Suppressor macrophage treated with lipopolysaccharide for 1 hour (primary cell): ENCODE measurements at regions not wholly inside any gene's neighbourhood (a gene's known extent, or its start where the extent isn't known, plus 50 kb on each side); places are given as distances from the start of the nearest gene placed in this dataset.
"Not testable (repeated sequence)": the region's sequence is repeated elsewhere in the genome, so short reads cannot be mapped to it uniquely, and the experiment has no call there.

Source experiments
- DNase-seq, 3 donors: peaks; one replicate each; pipeline ENCODE4 v3.0.0-alpha.2; 2020 to 2022

DNA sequence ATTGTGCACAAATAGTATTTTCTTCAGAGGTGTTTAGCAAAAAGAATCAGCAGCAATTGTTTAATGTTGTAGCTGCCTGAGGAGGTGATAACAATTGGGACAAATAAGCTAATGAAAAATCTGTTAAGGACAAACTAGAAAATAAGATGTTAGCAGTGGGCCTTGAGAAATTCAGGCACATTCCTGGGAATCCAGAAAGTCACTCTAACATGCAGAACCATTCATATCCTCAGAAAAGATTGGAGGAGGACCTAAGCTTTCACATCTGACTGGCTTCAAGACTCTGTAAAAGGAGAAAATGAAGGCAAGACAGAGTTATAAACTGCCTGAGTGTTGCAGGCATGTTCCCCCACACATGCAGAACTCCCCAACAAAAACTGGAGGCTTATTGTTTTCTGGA, 353.5 kb upstream of the RGPD4 start:
- DNase-seq, result no peak

DNA sequence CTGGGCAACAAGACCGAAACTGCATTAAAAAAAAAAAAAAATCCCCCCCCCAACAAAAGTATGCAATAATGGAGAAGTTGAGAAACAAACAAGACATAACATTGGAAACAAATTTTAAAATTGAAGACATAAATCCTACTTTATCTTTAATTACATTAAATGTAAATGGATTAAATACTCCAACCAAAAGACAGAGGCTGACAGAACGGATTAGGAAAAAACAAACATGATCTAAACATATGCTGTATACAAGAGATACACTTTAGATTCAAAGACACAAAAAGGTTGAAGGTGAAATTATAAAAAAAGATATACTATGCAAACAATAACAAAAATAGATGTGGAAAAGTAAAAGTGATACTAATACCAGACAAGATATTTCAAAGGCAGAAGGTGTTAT, 350.8 kb upstream of the RGPD4 start:
- DNase-seq, result no peak

DNA sequence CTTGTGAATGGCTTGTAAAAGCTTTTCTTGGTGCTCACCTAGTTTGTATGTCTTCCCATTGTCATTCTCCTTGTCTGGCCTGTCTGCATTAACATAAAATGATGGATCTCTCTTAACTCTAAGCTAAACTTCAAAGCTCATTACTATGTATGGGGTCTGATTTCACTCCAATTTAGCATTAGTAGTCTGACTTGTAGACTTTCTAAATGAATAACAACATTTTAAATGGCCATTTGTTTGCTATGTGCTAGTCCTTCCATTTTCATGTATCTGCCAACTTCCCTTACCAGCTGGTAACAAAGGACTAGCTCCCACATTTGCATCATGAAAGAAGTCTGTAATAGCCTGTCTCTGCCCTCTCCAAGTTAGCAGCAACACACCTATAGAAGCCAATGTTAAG, 324.2 kb upstream of the RGPD4 start:
- no peak for DNase-seq

DNA sequence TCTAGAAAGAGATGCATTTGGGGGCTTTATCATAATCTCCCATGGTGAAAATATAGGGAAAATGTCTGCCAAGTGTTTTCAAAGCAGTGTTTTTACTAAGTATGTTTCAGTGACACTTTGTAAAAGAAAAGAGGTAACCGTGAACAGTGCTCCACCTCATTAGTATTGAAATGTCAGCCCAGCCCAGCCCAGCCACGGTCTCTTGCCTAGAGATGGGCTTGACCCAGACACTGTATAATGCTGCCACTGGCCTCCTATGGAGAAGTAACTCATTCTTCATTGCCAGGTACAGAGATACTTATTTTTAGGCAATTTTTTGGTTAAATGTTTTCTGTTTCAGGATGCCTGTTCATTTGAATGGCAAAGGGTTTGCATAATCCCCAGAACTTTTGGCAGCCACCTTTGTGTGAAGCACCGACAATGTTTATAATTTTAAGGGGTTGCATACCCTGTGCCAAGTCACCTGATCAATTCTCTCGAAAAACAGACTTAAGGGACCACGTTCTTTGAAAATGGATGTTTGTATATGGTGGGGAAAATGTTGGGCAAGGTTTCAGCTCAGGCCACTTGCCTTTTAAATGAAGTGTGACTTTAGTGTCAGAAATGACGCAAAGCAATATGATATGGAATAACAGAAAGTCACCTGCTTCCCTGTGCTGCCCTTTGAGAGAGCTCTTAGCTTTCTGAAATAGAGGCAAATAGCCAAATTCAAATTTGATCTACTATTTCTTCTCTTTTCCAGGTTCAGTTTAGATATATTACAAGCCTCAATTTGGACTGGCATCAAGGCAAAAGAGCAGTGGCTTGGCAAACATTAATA, 314.5 kb upstream of the RGPD4 start:
- DNase-seq, result no peak

DNA sequence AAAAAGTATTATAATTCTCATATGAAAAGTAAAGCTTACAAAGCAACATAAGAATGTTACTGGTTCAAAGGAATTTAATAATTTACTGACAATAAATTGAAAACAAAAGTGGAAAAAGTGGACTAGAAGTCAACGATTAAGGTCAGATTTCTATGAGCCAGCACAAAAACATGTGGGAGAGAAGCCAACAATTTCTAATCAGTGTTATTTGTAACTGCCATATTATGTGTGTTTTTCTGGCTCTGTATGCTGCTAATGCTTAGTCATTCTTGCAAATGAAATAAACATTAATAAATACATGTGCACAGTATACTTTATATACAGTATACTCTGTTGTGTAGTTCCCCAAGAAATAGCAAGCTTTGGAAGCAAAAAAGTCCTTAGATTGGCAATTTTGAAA, 301.3 kb upstream of the RGPD4 start:
- DNase-seq, result no peak

DNA sequence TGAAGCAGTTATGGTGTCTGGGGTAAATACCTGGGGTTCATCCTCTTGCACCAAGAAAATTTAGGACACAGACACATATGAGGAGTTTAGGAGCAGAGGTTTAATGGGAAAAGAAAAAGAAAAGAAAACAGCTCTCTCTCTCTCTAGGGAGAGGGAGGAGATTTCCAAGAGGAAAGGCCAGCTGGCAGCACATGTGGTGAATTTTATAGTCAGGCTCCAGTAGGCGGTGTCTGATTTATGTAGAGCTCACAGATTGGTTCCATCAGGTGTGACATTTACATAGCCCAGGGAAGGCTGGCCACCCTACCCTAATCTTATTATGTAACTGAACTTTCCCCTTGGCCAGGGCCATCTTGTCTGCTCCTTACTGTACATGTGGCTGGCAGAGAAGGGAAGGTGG, 297.5 kb upstream of the RGPD4 start:
- no peak for DNase-seq

DNA sequence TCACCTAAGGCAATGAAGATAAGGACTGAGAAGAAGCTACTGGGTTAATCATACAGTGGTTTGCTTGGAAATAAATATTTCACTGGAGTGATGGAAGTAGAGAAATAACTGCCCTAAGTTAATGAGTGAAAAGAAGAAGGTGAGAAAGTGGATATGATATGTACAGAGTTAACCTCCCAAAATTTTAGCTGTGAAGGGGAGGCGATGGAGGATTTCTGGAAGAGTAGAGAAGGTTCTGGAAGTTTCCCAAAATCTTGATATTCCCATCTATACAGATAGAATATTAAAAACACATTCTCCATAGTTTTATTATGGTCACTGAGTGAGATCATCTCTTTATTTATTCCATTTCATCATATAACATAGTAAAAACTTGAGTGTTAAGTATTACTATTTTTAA, 296.6 kb upstream of the RGPD4 start:
- no peak for DNase-seq

DNA sequence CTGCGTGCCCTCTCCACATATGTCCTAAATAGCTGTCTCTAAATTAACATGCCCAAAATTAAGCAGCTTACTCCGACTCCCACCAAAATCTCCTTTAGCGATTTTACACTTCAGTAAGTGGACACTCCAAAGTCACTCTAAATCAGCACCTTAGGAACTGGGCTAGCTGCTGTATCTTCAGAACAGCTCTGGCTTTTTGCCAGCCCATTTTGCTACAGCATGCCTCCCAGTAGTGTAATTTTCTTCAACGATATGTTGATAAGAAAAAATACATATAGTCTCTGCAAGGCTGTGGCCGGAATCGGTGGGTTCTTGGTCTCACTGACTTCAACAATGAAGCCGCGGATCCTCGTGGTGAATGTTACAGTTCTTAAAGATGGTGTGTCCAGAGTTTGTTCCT, 291.8 kb upstream of the RGPD4 start:
- no peak for DNase-seq

DNA sequence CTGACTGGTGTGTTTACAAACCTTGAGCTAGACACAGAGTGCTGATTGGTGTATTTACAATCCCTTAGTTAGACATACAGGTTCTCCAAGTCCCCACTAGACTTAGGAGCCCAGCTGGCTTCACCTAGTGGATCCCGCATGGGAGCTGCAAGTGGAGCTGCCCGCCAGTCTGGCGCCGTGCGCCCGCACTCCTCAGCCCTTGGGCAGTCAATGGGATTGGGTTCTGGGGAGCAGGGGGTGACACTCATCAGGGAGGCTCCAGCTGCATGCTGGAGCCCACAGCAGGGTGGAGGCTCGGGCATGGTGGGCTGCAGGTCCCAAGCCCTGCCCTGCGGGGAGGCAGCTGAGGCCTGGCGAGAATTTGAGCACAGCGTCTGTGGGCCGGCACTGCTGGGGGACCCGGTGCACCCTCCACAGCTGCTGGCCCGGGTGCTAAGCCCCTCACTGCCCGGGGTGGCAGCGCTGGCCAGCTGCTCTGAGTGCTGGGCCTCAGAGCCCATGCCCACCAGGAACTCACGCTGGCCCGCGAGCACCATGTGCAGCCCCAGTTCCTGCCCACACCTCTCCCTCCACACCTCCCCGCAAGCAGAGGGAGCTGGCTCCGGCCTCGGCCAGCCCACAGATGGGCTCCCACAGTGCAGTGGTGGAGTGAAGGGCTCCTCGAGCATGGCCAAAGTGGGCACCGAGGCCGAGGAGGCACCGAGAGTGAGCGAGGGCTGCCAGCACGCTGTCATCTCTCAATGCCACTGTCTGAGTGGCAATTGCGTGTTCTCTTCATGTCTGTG, 290.6 kb upstream of the RGPD4 start:
- DNase-seq, result not testable (repeated sequence)

DNA sequence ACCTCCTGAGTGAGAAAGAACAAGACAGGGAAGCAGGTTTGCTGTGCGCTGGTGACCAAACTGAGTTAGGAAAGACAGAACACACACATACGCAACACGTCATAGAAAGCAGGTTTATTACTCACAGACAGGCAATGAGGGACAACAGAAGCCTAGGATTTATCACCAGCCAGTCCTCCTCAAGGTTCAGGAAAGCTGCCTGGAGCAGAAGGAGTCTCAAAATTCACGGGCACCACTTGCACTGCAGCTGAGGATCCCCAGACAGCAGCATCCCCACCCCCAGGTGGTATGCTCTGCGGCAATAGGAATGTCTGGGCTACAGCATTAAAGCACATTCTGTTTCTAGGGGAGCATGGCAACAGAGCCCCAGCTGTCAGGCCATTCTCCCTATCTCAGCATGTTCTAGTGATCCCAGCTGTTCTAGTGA, 284.4 kb upstream of the RGPD4 start:
- DNase-seq, result no peak

DNA sequence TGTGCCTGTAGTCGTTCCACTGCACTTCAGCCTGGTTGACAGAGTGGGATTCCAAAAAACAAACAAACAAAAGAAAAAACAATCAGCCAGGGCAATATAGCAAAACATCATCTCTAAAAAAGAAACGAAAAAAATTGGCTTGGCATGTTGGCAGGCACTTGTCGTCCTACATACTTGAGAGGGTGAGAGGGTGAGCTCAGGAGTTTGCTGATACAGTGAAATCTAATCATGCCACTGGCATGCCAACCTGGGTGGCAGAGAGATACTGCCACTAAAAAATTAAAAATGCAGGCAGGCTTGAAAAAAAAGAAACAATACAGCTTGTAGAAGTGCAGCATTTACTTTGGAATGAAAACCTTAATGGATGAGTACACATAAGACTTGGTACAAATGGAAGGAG, 282.9 kb upstream of the RGPD4 start:
- DNase-seq, result no peak

DNA sequence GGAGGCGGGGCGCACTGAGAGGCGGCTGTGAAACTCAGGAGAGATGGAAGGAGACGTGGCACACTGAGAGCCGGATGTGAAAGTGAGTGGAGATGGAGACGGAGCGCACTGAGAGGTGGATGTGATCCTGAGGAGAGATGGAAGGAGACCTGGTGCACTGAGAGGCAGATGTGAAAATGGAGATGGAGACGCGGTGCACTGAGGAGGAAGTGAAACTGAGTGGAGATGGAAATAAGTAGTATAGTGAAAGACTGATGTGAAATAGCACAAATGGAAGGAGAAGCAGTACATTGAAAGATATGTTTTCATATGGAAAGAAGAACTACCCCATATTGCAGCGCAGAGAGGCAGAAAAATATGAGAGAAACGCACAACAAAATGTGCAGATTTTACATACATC, 281.6 kb upstream of the RGPD4 start:
- DNase-seq, result no peak

DNA sequence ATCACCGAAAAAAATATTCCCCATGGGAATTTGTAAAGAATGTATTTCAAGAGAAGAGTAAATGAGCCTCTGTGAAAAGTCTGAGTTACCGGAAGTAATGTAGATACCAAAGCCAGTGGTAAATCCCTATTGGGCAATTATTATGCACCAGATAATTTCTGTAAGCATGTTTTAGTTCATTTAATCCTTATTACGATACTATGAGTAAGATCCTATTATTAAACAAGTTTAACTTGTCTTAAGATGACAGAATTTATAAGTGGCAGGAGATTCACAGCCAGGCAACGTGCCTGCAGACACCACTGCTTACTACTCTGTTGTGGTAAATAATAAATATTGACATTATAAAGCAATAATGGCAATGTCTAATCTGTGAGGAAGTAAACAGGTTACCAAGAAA, 280.8 kb upstream of the RGPD4 start:
- no peak for DNase-seq

DNA sequence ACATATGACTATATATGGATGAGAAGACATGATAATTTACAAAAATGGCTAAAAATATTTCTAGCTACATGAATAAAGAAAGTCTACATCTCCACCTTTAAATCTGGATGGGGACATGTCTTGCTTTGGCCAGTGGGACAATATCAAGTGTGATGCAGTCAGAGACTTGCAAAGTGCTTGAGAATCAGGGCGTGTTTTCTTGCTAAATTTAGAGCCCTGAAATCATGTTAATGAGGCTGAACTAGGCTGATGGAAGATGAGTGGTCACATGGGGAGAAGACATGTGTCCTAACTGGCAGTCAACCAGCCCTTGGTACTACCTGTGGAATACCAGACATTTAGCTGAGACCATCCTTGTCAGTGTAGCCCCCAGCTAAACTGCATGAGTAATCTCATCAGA, 278.5 kb upstream of the RGPD4 start:
- no peak for DNase-seq

DNA sequence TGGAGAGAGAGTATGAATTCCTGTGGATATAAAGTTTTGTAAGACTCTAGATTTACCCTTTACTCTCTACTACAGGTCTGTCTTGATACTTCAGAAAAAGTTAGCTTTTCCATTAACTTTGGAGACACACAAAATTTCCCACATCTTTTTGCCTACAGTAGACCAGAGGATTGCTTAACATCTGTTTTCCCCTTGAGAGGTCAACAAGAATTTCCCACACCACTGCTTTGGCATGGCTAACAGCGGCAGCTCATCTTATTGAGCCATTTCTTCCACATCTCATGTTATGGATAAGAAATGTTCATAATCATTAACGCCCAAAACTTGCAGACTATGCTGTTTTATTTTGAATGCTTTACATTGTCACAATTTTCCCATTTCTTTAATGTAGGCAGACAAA, 273.6 kb upstream of the RGPD4 start:
- no peak for DNase-seq

DNA sequence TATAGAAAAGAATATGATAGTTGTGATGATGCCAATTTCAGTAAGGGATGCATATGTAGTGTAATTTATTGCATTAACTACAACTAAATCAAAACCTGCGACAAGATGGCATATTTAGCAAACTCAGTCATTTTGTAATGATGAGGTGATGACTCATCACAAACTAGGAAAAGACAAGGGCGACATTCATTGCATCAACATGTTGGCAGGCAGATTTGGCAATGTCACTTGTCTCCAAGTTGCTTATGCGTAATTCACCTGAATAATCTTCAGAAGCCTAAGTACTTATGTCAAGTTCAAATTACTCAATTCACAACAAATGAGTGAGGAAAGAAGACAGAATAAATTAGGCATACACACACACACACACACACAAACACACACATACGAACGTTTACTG, 273.2 kb upstream of the RGPD4 start:
- DNase-seq, result no peak

DNA sequence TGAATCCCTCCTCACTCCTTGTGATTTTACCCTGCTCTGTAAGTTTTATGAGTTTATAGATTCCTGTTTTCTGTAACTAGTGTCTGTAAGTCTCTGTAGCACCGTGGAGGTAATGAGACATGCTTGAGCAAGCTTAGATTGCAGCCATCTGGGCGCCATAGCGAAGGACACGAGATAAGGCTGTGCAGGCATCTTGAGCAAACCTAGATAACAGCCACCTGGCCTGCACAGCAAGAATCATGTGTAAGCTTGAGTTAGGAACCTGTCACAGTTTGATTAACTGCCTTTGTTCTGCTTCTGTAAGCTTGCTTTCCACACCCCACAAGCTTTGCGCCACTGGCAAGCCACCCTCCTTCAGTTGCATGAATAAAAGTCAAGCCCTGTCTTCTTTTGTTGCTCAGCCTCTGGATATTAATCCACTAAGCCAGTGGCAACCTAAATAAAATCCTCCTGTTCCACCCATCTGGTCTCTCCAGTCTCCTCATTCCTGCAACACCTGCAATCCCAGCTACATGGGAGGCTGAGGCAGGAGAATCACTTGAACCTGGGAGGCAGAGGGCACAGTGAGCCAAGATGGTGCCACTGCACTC, 270.6 kb upstream of the RGPD4 start:
- DNase-seq, result no peak

DNA sequence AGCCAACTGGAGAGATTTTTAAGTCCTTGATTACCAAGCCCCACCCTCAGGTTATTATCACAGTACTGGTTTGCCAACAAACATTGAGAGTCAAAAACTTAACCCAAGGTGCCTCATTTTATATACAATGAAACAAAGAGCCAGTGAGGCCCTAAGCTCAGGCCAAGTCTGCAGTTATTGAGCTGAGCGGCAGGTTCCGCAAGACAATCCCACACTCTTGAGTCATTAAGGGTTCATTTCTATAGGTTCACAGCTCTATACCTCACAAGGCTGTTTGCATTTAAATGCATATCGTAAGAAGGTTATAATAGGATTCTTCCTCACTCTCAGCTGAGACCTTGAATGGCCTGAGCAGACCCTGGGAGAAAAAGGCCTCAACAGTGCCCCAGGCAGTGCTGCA, 268.4 kb upstream of the RGPD4 start:
- DNase-seq, result no peak

DNA sequence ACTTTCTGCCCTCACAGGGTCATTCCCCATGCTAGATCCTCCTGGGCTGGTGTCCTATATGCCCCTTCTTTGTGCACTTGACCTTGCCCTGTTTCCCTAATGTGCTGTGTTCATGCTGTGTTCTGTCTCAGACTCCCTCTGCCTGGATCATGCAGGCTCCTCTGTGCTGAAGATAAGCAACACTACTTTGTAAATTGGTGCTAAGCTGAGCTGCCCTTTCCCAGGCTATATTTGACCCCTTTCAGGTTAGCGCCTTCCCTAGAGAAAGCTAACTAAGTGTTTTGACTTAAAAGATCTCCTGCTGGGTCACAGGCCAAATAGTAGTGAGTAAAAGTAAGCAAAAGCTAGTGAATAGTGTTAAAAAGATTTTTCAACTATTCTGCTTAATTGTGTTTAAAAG, 257.2 kb upstream of the RGPD4 start:
- DNase-seq, result no peak

DNA sequence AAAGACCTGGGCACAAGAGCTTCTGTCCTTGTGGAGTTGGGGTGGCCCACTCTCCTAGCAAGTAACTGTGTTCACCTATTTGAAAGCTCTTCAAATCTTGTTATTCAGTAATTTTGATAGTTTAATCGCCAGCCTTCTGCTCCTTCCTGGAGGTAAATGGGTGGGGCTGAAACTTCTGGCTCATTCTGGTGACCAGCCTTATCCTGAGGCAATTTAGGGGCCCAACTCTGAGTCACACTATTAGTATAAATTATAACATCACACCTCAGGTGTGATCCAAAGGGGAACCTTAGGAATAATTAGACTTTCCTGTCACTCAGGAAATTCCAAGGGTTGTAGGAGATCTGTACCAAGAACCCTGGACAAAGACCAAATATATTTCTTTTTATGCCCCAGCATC, 255.8 kb upstream of the RGPD4 start:
- no peak for DNase-seq

DNA sequence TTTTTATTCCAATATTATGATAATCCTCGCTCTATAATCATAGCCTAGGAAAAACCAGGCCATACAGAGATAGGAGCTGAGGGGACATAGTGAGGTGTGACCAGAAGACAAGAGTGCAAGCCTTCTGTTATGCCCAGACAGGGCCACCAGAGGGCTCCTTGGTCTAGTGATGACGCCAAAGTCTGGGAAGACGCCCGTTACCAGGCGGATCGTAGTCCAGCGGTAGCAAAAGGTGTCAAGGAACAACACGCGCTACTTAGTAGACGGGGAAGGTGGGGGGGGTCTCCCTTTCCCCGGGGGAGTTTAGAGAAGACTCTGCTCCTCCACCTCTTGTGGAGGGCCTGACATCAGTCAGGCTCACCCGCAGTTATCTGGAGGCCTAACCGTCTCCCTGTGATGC, 253.8 kb upstream of the RGPD4 start:
- DNase-seq, result not testable (repeated sequence)

DNA sequence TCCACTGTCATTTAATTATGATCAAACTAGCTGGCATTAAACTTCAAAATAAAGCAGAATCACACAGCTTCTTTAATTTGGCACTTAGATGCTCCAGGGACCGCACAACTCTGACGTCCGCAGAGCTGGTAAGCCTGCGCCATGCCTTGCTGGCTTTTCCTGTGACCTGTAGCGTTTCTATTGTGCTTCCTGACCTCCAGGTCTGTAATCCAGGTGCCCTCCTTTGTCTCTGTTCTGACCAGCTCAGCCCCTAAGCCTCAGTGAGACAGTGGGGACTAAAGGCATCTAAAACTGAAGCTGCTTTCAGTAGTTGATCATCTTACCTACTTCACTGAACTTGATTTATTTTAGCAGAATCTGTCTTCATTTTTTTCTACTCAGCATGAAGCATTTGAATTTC, 249.7 kb upstream of the RGPD4 start:
- no peak for DNase-seq

DNA sequence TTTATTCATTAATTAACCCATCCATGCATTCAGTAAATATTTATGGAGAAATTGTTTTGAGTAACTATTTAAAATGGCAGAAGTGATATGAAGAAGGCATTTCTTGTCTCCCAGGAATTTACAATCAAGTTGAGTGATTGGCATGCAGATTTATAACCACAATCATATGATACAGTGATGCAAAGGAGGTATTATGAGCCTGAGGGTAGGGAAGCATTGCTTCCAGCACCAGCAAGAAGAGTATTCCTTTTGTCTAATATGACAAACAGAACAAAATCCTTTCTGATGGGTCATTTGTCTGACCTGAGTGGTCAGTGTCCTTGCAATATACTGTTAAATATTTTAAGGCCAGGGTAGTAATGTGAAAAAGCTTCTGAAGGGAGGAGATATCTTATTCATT, 244.2 kb upstream of the RGPD4 start:
- no peak for DNase-seq

DNA sequence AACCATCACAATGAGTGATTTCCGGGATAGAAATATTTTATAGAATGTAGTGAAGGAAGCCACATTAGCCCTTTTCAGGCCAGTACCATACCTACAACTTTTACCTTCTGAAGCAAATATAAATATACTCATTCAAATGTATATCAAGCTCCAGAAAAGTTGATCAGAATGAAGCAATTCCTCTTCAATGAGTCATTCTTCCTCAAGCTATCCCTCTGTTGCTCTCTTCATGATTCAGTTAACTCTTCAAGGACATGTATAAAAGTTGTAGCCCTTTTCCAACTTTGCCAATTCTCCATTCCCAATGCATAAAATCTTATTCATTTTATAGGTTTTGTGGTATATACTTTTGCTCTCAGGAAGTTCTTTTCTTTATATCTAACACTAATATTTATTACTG, 242.1 kb upstream of the RGPD4 start:
- no peak for DNase-seq
